NCI-H1105 treated with DMSO at 0.1 percent for 48 hours (cell line): ENCODE measurements at regions not wholly inside any gene's neighbourhood (a gene's known extent, or its start where the extent isn't known, plus 50 kb on each side); places are given as distances from the start of the nearest gene placed in this dataset.
"Not testable (repeated sequence)": the region's sequence is repeated elsewhere in the genome, so short reads cannot be mapped to it uniquely, and the experiment has no call there.

ENCODE experiments used
- DNase-seq: peaks from one replicate; lab custom pipeline; 2025; lab: John Stamatoyannopoulos, UW

DNA sequence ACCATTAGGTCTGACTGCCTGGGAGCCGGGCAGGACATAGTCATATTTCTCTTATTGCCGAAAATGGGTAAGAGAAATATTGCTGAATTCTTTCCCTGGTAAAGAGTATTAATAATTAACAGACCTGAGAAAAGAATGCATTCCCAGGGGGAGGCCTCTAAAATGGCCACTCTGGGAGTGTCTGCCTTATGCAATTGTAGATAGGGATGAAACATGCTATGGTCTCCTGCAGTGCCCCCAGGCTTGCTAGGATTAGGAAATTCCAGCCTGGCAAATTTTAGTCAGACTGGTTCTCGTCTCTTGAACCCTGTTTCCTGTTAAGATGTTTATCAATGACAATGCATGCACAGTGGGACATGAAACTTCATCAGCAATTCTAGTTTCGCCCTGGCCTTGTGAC is 975.7 kb downstream of the TBC1D32 start:
- DNase-seq, result not testable (repeated sequence)

DNA sequence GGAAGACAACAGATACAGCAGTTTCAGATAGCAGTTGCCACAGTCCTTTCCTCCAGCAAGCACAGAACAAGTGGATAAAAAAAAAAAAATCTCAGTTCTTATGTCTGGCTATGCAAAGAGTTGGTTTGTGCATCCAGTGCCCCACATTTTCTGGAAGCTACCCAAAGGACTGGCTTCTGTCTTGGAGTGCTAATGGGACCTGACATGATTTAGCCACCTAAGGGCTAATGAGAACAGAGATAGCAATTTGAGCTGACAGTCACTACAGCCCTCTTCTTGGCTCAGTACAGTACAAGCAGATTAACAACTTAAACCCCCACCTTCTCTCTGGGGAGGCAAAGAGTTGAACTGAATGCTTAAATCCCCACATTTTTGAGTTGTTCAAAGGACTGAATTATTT is 976.8 kb downstream of the TBC1D32 start:
- no peak for DNase-seq

DNA sequence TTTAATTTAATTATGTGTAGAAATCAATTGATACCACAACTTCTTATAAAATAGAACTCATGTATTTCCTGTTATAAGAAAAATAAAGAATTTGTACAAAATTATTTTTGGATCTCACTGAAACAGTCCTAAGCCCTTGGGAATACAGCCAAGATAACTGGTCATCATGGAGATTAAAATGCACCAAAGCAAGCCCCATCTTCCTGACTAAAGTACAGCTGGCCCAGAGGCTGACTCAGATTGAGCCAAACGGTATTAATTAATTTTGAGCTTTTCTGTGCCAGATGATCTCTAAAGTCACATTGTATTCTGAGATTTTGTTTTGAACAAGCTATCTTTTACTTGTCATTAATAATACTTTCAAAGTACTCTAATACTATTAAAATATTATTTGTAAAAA is 978.5 kb downstream of the TBC1D32 start:
- DNase-seq, result no peak

DNA sequence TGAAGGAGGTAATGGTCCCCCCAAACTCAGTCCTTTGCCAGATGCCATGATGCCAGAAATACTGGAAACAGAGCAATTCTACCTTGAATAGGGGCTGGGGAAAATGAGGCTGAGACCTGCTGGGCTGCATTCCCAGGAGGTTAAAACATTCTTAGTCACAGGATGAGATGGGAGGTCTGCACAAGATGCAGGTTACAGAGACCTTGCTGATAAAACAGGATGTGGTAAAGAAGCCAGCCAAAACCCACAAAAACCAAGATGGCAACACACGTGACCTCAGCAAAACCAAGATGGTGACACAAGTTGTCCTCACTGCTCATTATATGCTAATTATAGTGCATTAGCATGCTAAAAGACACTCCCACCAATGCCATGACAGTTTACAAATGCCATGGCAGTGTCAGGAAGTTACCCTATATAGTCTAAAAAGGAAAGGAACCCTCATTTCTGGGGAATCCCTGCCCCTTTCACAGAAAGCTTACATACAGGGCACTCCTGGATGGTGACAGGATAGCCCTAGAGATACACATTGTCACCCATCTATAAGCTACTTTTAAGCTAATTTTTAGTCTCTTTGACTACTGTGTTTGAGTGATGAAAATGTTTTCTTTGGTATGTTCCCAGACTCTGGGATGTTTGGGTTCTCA is 979.7 kb downstream of the TBC1D32 start:
- DNase-seq, result no peak

DNA sequence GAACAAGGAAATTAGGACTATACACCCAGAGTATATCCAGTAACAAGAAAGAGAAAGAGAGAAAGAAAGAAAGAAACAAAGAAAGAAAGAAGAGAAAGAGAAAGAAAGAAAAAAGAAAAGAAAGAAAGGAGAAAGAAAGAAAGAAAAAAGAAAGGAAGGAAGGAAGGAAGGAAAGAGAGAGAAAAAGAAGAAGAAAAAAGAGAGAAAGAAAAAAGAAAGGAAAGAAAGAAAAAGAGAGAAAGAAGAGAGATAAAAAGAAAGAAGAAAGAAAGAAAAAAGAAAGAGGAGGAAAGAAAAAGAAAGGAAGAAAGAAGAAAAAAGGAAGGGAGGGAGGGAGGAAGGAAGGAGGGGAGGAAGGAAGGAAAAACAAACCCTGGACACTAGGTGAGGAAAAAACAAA is 981.8 kb downstream of the TBC1D32 start:
- DNase-seq, result no peak

DNA sequence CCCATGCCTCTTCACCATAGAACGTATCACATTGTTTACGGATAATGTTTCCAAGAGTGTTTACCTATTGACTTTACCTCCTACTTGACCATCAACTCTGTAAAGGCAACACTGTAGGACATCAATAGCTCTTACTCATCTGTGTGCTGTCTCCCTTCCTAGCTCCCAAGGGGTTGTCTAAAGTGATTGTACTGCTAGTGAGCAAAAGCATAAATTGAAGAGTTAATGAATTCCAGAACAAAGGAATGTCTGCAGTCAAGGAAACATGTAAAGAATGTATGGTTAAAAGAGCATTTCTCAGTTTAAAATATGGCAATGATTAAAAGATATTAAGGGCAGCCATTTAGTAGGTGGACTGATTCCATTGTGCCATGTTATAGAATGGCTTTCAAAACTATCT is 985.4 kb downstream of the TBC1D32 start:
- DNase-seq, result no peak

DNA sequence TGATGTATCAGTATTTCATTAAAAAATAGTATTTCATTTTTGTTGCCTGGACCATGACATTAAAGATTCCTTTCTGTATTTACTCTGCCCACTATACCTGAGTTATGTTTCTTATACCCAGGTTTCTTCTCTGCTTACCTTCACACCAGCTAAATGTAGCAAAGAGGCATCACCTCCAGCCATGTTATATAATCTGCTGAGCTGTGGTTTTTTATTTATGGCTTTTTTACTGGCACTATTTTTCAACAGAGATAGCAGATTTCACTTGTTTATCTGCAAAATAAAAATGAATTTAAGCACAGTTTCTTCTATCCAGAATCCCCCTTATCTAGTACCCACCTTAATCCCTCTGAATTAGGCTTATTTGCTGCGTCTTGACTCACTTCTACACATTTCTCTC is 979.0 kb upstream of the MAN1A1 start:
- DNase-seq, result no peak

DNA sequence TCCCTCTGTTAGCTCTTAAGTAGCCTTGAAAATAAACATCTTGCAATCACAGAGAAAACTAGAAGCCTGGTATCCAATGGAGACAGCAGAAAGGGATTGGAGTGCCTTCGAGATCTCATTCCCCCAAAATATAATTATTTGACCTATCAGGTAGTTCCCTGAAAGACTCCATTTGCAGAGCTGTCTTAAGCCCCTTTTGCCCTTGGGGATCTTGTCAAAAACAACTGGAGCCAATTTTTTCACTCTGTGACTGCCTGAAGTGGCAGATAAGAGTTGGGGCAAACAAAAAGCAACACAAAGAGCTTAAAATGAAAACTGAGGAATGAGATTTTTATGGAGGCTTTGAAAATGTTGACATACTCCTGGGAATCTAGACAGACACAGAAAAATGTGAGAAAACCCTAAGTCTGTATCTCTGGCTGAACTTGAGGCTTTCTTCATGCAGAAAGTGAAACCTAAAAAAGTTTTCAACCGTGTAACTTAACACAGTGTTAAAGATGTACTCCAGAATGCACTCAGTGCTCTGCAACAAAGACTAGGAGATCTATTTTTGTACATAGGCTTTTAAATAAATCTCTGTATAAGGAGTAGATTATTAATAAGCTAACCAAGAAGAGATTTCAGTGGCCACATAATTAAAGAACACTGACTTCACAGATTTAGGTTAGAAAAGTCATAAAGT is 971.1 kb upstream of the MAN1A1 start:
- DNase-seq, result no peak

DNA sequence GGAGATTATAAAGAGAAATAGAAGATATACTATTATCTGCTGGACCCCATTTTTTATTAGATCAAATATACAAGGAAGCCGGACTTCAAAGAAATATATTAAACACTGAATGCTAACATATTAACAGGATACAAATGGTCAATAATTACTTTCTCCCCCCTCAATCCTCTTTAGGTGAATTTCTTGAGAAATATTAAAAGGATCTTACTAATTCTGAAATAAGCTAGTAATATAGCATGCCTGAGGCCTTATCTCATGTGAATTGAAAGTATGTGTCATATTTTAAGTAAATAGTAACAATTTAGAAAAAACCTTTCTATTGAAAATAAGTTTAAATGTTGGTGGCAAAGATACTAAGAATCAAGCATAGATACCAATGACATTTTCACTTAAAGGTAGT is 954.7 kb upstream of the MAN1A1 start:
- no peak for DNase-seq

DNA sequence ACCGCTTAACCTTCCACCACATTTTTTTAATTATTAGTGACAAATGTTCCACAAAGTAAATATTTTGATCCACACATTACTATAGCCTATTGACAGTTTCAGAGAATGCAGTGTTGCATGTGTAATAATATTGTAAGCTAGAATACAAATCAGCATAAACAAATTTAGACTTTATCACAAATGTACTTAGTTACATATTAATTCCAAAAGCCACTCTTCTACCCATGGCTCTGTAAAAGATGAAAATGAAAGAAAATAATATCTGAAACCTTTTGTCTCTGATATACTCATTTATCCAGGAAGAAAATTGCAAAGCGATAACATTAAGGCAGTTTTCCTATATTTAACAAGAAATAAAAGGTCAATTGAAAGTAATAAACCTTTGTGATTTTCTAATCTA is 954.0 kb upstream of the MAN1A1 start:
- no peak for DNase-seq

DNA sequence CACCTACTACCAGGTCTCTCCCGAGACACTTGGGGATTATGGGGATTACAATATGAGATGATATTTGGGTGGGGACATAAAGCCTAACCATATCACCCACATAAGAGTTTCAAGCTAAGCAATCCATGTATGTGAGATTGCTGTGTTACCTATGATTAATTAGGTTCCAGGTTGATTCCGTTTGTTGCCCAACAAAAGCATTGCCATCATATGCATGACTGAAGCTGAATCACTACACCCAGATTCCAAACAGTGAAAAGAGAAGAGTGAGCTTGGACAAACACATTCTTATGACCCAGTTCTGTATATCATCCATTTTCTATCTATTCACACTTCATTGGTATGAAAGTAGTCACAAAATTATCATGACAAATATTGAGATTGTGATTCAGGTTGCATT is 952.5 kb upstream of the MAN1A1 start:
- DNase-seq, result no peak

DNA sequence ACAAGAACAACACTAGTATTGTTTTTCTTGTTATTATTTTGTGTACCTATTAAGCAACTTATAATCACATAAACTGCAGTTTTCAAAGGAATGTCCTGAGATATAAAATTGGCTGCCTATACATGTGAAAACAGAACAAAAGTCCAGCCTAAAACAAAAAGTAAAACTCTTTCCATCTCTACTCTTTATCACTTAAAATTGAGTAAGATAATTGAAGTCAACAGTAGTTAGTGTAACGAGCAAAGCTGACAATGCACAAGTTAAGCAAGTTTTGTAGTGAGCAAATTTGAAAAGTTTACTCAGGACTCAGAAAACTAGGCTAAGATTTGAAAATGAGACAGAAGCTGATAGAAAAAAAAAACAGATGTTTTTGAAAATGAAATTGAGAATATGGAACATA is 941.4 kb upstream of the MAN1A1 start:
- no peak for DNase-seq

DNA sequence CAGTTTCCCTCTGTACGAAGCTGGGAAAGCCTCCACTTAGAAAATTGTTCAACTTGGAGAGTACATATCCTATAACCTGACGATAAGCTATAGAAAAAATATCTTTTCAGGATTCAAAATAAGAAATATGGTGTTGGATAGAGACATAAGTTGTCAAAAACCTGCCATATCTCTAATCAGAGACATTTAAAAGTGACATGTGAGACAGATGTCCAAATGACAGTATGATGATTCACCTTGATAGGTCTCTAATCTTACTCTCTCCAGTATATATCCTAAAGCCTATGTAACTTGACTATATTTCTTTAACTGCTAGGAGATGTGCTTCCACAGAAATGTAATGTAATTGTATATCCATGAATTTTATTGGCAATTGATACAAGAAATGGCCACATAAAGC is 932.4 kb upstream of the MAN1A1 start:
- no peak for DNase-seq

DNA sequence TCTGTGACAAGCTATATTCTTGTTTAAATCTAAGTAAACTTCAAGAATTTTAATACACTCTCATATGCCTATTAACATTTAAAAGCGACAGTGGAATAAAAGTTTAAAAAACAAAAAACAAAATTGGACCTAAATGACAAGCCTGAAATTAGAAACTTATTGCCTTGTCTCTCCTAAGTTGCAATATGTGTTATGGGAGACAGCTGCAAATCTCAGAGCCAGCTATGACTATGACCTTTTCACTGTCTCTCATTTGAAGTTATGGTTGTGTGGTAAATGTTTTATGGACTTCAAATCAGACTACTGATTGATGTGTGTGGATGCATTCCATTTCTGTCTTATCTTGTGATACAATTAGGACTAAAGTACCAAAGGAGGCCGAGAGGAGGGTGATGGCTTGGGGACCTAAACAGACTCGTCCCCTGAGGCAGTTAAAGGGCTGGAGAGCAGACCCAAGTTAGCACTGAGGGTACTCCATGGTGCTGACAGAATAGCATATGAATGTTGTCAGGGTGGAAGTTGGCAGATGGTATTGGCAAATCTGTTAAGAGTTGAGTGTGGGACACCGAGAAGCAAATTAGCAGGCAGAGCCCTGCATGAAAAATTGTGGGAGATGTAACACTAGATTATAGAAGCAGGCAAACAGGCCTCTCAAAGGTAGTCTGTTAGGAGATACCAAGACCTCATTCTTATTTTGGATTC is 930.1 kb upstream of the MAN1A1 start:
- DNase-seq, result no peak

DNA sequence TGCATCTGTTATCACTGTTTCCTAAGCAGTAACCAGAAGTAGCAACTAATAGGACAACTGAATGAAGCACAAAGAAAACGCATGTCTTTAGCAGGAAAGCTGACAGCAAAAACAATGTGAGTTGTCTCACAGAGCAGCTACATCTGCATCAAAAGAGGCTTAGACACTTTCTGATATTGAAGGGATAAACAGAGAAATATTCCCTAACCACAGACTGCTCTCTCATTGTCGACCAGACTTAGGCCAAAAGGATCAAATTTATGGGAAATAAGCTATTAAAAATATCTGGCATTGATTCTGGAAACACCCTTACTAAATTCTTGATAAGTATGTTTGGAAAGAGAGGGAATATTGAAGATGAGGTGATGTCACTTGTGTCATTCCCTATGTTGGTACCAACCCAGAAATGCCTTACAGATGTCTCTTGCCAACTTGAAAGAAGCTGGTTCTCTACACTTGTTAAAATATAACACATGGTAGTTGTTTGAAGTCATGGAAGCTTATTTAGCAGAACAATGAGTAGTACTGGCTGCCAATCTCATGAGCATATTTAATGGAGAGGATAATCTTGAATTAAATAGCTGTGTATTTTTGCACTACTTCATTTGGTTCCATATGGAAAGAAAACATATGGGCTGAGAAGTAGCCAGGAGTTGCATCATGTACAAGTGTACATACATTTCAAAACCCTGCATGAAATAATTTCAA is 929.3 kb upstream of the MAN1A1 start:
- DNase-seq, result no peak

DNA sequence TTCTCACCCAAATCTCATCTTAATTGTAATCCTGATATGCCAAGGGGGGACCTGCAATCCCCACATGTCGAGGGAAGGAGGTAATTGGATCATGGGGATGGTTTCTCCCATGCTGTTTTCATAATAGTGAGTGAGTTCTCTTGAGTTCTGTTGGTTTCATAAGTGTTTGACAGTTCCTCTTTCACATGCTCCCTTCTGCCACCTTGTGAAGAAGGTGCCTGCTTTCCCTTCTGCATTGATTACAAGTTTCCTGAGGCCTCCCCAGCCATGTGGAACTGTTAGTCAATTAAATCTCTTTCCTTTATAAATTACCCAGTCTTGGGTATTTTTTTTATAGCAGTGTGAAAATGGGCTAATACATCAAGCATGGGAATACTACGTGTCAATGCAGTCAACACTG is 925.0 kb upstream of the MAN1A1 start:
- DNase-seq, result no peak

DNA sequence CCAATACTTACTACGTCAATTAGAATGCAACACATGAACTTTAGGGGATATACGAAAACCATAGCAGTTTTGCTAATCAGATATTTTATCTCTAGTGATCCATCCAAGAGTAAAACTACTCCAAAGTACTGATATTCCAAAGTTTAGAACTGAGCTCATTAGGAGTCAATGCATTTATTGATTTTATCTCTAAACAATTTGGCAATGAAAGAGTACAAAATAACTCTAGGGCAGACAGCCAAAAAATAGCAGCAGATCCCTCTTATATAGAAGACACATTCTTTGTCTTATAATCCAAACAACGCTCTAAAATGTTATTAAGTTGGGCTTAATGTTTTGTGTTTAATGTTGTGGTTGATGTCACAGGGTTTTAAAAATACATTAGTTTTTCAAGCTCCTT is 923.9 kb upstream of the MAN1A1 start:
- DNase-seq, result no peak

DNA sequence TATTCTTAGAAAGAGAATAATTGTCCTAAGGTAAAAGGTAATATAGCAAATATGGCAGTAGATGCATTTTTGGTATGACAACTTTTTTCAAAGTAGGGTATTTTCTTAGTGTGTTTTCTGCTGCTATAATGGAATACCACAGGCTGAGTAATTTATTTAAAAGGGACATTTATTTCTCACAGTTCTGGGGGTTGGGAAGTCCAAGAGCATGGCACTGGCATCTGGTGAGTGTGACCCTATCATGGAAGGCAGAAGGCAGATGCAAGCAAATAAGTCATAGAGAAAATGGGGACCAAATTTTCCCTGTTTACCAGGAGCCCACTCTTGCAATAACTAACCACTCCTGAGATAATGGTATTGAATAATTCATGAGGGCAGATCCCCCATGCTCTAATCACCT is 922.5 kb upstream of the MAN1A1 start:
- DNase-seq, result no peak

DNA sequence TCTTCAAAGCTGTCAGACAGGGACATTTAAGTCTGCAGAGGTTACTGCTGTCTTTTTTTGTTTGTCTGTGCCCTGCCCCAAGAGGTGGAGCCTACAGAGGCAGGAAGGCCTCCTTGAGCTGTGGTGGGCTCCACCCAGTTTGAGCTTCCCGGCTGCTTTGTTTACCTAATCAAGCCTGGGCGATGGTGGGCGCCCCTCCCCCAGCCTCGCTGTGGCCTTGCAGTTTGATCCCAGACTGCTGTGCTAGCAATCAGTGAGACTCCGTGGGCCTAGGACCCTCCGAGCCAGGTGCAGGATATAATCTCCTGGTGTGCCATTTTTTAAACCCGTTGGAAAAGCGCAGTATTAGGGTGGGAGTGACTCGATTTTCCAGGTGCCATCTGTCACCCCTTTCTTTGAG is 918.7 kb upstream of the MAN1A1 start:
- DNase-seq, result not testable (repeated sequence)

DNA sequence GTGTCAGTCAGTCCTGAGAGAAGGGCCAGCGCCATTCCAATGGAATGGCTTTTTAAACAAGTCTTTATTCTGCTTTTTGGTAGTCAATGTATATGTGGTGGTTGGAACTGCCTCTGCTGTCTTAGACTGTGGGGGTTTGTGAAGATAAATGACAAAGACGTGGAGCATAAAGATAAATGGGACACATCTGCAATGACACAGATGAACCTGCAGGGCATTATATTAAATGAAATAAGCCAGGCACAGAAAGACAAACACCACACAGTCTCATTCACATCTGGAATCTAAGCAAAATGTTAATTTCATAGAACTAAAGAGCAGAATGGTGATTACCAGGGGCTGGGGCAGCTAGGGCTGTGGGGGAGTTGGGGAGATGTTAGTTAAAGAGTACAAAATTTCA is 912.8 kb upstream of the MAN1A1 start:
- DNase-seq, result no peak

DNA sequence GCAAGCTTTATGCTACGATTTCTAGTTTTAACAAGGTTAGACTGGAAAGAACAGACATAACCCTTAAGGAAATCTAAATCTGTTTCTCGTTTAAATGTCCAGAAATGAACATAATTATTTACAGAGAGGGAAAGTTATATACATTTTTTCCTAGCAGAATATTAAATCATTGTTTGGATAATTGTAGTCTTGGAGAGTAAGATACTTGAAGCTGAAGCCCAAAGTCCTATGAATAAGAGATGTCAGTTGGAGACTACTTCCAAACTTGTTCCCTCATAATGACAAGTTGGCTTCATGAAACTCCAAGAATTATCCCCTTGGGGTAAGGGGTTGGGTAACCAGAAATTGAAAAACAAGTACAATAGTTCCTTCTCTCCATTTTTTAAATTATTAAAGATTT is 911.1 kb upstream of the MAN1A1 start:
- no peak for DNase-seq

DNA sequence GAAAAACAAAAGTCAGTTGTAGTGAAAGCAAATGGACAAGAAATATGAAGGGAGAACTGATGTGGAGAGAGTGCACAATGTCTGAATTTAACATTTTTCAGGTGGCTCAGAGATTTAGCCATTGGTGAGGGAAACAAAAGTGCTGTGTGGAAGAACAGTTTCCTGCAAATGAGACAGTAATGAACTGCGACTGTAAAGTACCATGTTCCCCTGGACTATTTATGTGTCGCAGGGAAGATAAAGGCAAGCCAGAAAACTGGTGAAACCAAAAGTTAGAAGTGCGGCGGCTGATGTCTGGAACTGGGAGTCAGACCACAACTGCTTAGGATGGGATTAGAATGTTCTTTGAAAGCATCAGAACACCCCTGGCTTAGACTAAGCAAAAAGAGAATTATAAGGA is 905.1 kb upstream of the MAN1A1 start:
- DNase-seq, result no peak

DNA sequence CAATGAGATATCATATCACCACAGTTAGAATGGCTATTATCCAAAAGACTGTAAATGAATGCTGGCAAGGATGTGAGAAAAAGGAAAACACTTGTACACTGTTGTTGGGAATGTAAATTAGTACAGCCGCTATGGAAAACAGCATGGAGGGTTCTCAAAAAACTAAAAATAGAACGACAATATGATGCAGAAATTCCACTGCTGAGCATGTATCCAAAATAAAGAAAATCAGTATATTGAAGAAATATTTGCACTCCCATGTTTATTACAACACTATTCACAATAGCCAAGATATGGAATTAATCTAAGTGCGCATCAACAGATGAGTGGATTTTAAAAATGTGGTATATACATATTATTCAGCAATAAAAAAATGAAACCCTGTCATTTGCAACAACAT is 898.9 kb upstream of the MAN1A1 start:
- no peak for DNase-seq
